GM12872 (cell line): ENCODE measurements at regions not wholly inside any gene's neighbourhood (a gene's known extent, or its start where the extent isn't known, plus 50 kb on each side); places are given as distances from the start of the nearest gene placed in this dataset.

ENCODE experiments used
- TF ChIP-seq, protein P1 (sequence below): IDR thresholded peaks from 3 replicates; pipeline ENCODE4 v1.5.1; 2011; ENCODE audit warnings: low read depth, mild to moderate bottlenecking, low read length, moderate library complexity; ENCODE audit not compliant: insufficient read depth

- TF ChIP-seq, protein P1, sequence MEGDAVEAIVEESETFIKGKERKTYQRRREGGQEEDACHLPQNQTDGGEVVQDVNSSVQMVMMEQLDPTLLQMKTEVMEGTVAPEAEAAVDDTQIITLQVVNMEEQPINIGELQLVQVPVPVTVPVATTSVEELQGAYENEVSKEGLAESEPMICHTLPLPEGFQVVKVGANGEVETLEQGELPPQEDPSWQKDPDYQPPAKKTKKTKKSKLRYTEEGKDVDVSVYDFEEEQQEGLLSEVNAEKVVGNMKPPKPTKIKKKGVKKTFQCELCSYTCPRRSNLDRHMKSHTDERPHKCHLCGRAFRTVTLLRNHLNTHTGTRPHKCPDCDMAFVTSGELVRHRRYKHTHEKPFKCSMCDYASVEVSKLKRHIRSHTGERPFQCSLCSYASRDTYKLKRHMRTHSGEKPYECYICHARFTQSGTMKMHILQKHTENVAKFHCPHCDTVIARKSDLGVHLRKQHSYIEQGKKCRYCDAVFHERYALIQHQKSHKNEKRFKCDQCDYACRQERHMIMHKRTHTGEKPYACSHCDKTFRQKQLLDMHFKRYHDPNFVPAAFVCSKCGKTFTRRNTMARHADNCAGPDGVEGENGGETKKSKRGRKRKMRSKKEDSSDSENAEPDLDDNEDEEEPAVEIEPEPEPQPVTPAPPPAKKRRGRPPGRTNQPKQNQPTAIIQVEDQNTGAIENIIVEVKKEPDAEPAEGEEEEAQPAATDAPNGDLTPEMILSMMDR: no peak
These were observed 175.3 kb downstream of the RPIA start for GRCh38 chr2:88866756-88867155.

DNA sequence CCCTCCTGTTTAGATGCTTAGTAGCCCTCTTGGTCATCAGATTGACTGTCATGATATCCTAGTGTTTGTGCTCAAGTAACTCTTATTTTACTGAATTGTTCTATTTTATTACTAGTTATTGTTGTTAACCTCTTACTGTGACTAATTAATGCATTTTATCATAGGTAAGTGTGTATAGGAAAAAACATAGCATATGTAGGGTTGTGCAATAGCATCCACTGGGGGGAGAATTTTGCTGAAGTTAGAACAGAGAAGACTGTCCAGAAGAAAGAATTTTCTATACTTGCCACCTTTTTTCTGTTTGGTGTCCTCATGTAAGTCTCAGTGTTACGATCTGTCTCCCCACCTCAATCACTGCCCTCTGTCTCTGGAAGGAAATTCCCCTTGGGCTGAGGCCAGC lies 177.4 kb downstream of the RPIA start:
- TF ChIP-seq, protein P1: no peak

DNA sequence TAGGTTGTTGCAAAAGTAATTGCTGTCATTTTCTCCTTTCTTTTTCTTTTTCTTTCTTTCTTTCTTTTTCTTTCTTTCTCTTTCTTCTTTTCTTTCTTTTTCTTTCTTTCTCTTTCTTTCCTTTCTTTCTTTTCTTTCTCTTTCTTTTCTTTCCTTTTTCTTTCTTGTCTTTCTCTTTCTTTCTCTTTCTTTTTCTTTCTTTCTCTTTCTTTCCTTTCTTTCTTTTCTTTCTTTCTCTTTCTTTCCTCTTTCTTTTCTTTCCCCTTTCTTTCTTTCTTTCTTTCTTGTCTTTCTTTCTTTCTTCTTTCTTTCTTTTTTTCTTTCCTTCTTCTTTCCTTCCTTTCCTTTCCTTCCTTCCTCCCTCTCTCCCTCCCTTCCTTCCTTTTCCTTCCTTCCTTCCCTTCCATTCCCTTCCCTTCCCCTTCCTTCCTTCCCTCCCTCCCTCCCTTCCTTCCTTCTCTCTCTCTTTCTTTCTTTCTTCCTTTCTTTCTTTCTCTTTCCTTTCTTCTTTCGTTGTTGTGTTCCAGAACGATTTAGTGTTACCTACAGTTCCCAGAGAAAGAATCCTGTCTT lies 178.9 kb downstream of the RPIA start:
- TF ChIP-seq, protein P1: no peak

GRCh38 chr2:88871336-88871735 lies 179.9 kb downstream of the RPIA start:
- TF ChIP-seq, protein P1: no peak

- TF ChIP-seq, protein P1: no peak
These were observed 182.1 kb downstream of the RPIA start for GRCh38 chr2:88873620-88874019.

GRCh38 chr2:88874063-88874657 lies 182.7 kb downstream of the RPIA start:
- TF ChIP-seq, protein P1: no peak

GRCh38 chr2:88875736-88876135 lies 184.3 kb downstream of the RPIA start:
- TF ChIP-seq, protein P1: no peak
